ENCODE measurements at regions not wholly inside any gene's neighbourhood (a gene's known extent, or its start where the extent isn't known, plus 50 kb on each side); places are given as distances from the start of the nearest gene placed in this dataset.

GRCh38 chr12:113684053-113684907 is 212.6 kb upstream of the LHX5 start:
- DNase-seq (ENCODE audit: low spot score), result no peak
- TF ChIP-seq CTCF (IDR thresholded peaks at IDR 0.05; ENCODE audit: borderline replicate concordance, control extremely low read depth, extremely low read depth, insufficient read depth, missing control alignments), result no peak
- in situ Hi-C loops (cut with MboI; ENCODE audit: low sequenced_read_pairs, unreplicated experiment), result no loop called here

GRCh38 chr12:113683574-113683973 is 211.9 kb upstream of the LHX5 start:
- no peak for DNase-seq (ENCODE audit: low spot score)
- no peak for TF ChIP-seq CTCF (IDR thresholded peaks at IDR 0.05; ENCODE audit: borderline replicate concordance, control extremely low read depth, extremely low read depth, insufficient read depth, missing control alignments)
- in situ Hi-C loops (cut with MboI; ENCODE audit: low sequenced_read_pairs, unreplicated experiment), result no loop called here

GRCh38 chr12:113680868-113681267 is 209.2 kb upstream of the LHX5 start:
- in situ Hi-C loops (cut with MboI; ENCODE audit: low sequenced_read_pairs, unreplicated experiment), result no loop called here
- TF ChIP-seq CTCF (IDR thresholded peaks at IDR 0.05; ENCODE audit: borderline replicate concordance, control extremely low read depth, extremely low read depth, insufficient read depth, missing control alignments), result no peak
- DNase-seq (ENCODE audit: low spot score), result no peak

- no peak for TF ChIP-seq CTCF (IDR thresholded peaks at IDR 0.05; ENCODE audit: borderline replicate concordance, control extremely low read depth, extremely low read depth, insufficient read depth, missing control alignments)
- no peak for DNase-seq (ENCODE audit: low spot score)
- in situ Hi-C loops (cut with MboI; ENCODE audit: low sequenced_read_pairs, unreplicated experiment), result no loop called here
Observed at GRCh38 chr12:113678223-113679119, 206.8 kb upstream of the LHX5 start.

- in situ Hi-C loops (cut with MboI; ENCODE audit: low sequenced_read_pairs, unreplicated experiment), result no loop called here
- DNase-seq (ENCODE audit: low spot score), result no peak
- no peak for TF ChIP-seq CTCF (IDR thresholded peaks at IDR 0.05; ENCODE audit: borderline replicate concordance, control extremely low read depth, extremely low read depth, insufficient read depth, missing control alignments)
Observed at GRCh38 chr12:113676547-113676946, 204.9 kb upstream of the LHX5 start.

- no peak for DNase-seq (ENCODE audit: low spot score)
- in situ Hi-C loops (cut with MboI; ENCODE audit: low sequenced_read_pairs, unreplicated experiment), result no loop called here
- no peak for TF ChIP-seq CTCF (IDR thresholded peaks at IDR 0.05; ENCODE audit: borderline replicate concordance, control extremely low read depth, extremely low read depth, insufficient read depth, missing control alignments)
Observed at GRCh38 chr12:113676117-113676516, 204.4 kb upstream of the LHX5 start.

Data from GM13976 (cell line).